Panc1 (cell line): ENCODE measurements at regions not wholly inside any gene's neighbourhood (a gene's known extent, or its start where the extent isn't known, plus 50 kb on each side); places are given as distances from the start of the nearest gene placed in this dataset.

Source experiments
- CTCF ChIP-seq: fragments of 450-650 bp; IDR thresholded peaks from 2 replicates; pipeline ENCODE4 v1.5.1; 2017; ENCODE audit warnings: mild to moderate bottlenecking
- POLR2AphosphoS5 ChIP-seq: IDR thresholded peaks from 2 replicates; pipeline ENCODE4 v1.6.1; 2012; ENCODE audit warnings: mild to moderate bottlenecking, low read depth, low read length, moderate library complexity
- REST ChIP-seq, 2 experiments: IDR thresholded peaks; 2 replicates each; pipeline ENCODE4 v1.6.1; 2011 to 2012; ENCODE audit warnings: low read depth in 2 of 2, control low read depth in 1 of 2, low read length in 1 of 2, mild to moderate bottlenecking in 1 of 2, moderate library complexity in 1 of 2; ENCODE audit not compliant: insufficient read depth in 1 of 2
- SIN3A ChIP-seq: IDR thresholded peaks from 2 replicates; pipeline ENCODE4 v1.6.1; 2012; ENCODE audit warnings: low read depth, mild to moderate bottlenecking, low read length, moderate library complexity, borderline replicate concordance; ENCODE audit not compliant: insufficient read depth
- TCF7L2 ChIP-seq: IDR thresholded peaks from 2 replicates; pipeline ENCODE4 v1.6.1; 2011; ENCODE audit warnings: mild to moderate bottlenecking, low read depth, low read length, inconsistent platforms

GRCh38 chr3:113132571-113132996, 78.8 kb upstream of the BOC start:
- TF ChIP-seq CTCF (no peak), REST (IDR thresholded peaks at IDR 0.05; ENCODE audit: insufficient read depth in 1 of 2, low read depth in 2 of 2, low read length in 1 of 2) (no peak), POLR2AphosphoS5 (no peak), TCF7L2 (no peak), SIN3A (no peak)
